Type B pancreatic cell (in vitro differentiated cells): ENCODE measurements at regions not wholly inside any gene's neighbourhood (a gene's known extent, or its start where the extent isn't known, plus 50 kb on each side); places are given as distances from the start of the nearest gene placed in this dataset.

Experiments
- DNase-seq: peaks from one replicate; pipeline ENCODE4 v3.0.0; 2021; ENCODE audit warnings: mixed read lengths; ENCODE audit not compliant: unreplicated experiment; ENCODE audit errors: extremely low spot score
- H3K27ac Mint-ChIP-seq: 2 replicates; pipeline ENCODE4 v1.8.0; 2021; ENCODE audit warnings: mild to moderate bottlenecking, mixed read lengths
- H3K27me3 Mint-ChIP-seq: 2 replicates; pipeline ENCODE4 v1.8.0; 2021; ENCODE audit warnings: mixed read lengths
- H3K36me3 Mint-ChIP-seq: 2 replicates; pipeline ENCODE4 v1.8.0; 2021; ENCODE audit warnings: mixed read lengths
- H3K4me1 Mint-ChIP-seq: one replicate; pipeline ENCODE4 v1.8.0; 2021; ENCODE audit warnings: mixed read lengths; ENCODE audit not compliant: unreplicated experiment
- H3K4me3 Mint-ChIP-seq: 2 replicates; pipeline ENCODE4 v1.8.0; 2021; ENCODE audit warnings: mild to moderate bottlenecking, mixed read lengths
- H3K9me3 Mint-ChIP-seq: 2 replicates; pipeline ENCODE4 v1.8.0; 2021; ENCODE audit warnings: mixed read lengths
- TF ChIP-seq, protein P1 (sequence below): fragments of 200-600 bp; sonication (generic); conservative IDR thresholded peaks from 2 replicates; pipeline ENCODE4 v1.5.0; 2021; ENCODE audit warnings: antibody characterized with exemption, mild to moderate bottlenecking

DNA sequence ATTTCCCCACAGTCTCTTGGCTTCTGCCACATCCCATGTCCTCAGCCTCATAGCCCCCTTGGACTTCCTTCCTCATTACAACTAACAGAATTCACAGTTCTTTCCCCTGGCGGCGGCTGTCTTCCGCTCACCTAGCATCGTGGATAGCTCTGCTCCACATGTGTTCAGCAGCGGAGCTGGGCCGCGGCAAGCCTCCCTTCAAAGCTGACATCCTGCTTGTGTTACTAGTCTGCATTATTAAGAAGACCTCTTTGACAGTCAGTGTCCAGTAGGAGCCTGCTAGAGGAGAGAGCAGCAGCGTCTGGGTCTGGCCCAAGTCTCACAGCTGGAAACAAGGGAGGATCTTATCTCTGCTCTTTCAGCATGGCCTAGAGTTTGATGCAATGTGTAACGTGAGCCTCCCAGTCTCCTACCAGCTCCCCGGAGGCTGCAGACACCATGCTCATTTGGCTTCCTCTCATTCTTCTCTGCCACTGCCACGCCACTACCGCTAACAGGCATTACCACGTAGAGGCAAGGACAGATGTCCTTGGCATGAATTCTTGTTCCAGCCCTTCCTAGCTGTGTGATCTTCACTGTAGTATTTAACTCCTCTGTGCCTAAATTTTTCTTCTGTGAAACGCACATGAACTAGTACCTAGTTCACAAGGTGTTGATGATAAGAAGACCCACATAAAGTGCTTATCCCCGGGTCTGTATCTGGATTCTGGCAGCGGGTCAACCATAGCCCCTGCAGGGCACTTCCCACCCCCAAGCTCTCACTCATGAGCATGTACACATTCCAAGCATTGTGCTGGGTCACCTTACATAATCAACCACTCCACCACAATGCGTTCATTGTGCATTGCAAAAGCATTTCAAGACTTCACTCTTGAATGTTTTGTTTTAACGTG is 107.1 kb upstream of the BACH2 start:
- peak overlapping the region; percentile 20 for H3K4me3 Mint-ChIP-seq
- H3K27me3 Mint-ChIP-seq: peaks cover 15% of the 10 kb centered on the region
- TF ChIP-seq, protein P1, sequence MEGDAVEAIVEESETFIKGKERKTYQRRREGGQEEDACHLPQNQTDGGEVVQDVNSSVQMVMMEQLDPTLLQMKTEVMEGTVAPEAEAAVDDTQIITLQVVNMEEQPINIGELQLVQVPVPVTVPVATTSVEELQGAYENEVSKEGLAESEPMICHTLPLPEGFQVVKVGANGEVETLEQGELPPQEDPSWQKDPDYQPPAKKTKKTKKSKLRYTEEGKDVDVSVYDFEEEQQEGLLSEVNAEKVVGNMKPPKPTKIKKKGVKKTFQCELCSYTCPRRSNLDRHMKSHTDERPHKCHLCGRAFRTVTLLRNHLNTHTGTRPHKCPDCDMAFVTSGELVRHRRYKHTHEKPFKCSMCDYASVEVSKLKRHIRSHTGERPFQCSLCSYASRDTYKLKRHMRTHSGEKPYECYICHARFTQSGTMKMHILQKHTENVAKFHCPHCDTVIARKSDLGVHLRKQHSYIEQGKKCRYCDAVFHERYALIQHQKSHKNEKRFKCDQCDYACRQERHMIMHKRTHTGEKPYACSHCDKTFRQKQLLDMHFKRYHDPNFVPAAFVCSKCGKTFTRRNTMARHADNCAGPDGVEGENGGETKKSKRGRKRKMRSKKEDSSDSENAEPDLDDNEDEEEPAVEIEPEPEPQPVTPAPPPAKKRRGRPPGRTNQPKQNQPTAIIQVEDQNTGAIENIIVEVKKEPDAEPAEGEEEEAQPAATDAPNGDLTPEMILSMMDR: peak; percentile 15
- H3K27ac Mint-ChIP-seq: peak overlapping the region; percentile 67
- peaks cover 18% of the 10 kb centered on the region for H3K4me1 Mint-ChIP-seq
- DNase-seq: no peak
- H3K9me3 Mint-ChIP-seq: no peaks in the 10 kb centered on the region
- no peaks in the 10 kb centered on the region for H3K36me3 Mint-ChIP-seq

DNA sequence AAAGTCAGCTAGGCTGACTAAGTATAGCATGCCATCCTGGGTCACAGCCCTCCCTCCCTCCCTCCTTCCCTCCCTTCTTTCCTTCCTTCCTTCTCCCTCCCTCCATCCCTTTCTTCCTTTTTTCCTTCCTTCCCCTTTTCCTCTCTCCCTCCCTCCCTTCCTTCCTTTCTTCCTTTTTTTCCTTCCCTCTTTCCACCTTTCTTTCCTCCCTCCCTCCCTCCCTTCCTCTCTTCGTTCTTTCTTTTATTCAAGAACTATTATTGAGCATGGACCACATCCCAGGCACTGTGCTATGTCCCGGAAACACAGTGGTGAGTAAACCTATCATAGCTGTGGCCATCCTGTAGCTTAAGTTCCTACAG is 106.2 kb upstream of the BACH2 start:
- Mint-ChIP-seq H3K27ac (no peak overlapping the region), H3K27me3 (peaks cover 19% of the 10 kb centered on the region), H3K36me3 (no peaks in the 10 kb centered on the region), H3K9me3 (no peaks in the 10 kb centered on the region), H3K4me1 (peaks cover 18% of the 10 kb centered on the region), H3K4me3 (no peak overlapping the region)
- TF ChIP-seq, protein P1: no peak
- DNase-seq: no peak

DNA sequence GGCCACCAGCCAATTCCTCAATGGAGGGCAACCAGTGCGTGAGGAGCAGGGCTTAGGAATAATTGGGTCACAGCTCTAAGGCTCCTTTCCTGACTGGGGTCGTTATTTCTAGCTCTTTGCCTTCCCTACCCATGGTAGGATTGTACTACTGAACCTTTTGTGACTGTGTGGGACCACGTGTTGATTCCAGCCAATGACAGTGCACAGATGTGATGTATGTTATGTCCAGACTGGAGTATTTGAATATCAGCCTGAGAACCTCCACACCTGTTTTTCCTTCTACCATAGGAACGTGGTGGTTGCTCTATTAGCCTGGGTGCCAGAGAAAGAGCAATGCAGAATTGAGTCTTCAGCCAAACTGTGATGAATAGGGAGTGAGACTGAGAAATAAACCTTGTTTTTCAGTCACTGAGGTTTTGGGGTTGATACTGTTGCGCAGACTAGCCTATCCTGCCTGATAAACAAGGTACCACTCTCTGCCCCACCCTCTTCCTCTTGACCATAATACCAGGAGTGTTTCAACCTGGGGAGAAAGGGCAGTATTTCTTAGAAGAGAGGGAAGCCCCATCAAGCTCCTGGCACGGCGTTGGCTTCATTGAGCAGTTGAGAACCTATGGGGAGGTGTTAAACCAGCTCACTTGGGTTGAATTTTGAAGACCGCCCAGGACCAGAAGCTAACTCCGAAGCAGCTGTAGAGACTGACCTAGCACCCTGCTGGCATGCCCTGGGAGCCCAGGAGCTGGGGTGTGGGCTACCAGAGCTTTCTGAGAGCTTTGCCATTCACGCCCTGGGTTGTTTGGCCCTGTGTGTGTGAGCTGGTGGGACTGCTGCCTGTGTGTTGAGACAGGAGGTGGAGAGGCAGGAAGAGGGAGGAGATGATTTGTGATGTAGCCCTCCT is 105.5 kb upstream of the BACH2 start:
- peaks cover 24% of the 10 kb centered on the region for H3K27me3 Mint-ChIP-seq

DNA sequence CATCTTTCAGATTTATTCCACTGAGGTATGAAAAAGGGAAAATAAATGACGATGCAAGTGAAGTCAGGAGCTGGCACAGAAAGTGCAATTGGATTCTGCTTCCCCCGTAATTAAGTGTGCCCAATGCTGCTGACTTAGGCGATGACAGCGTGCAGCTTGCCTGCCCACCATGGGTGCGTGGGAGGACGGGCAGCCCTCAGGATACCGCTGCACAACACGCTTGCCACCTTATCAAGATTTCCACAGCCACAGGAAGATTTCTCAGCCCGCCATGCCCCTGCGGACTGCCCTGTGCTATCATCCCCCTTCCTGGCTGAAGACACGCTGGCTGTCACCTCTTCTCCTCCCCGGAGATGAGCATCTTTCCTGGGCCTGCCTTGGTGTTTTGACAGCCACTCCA is 103.3 kb upstream of the BACH2 start:
- Mint-ChIP-seq H3K36me3 (no peaks in the 10 kb centered on the region), H3K9me3 (no peaks in the 10 kb centered on the region), H3K4me1 (peaks cover 28% of the 10 kb centered on the region), H3K27me3 (peaks cover 34% of the 10 kb centered on the region), H3K27ac (no peak overlapping the region), H3K4me3 (no peak overlapping the region)
- no peak for DNase-seq
- TF ChIP-seq, protein P1: no peak

More for the DNA sequence above, 105.5 kb upstream of the BACH2 start:
- no peak for DNase-seq
- H3K36me3 Mint-ChIP-seq: no peaks in the 10 kb centered on the region
- H3K27ac Mint-ChIP-seq: no peak overlapping the region
- no peaks in the 10 kb centered on the region for H3K9me3 Mint-ChIP-seq
- TF ChIP-seq, protein P1: no peak
- peaks cover 24% of the 10 kb centered on the region for H3K4me1 Mint-ChIP-seq
- H3K4me3 Mint-ChIP-seq: no peak overlapping the region

DNA sequence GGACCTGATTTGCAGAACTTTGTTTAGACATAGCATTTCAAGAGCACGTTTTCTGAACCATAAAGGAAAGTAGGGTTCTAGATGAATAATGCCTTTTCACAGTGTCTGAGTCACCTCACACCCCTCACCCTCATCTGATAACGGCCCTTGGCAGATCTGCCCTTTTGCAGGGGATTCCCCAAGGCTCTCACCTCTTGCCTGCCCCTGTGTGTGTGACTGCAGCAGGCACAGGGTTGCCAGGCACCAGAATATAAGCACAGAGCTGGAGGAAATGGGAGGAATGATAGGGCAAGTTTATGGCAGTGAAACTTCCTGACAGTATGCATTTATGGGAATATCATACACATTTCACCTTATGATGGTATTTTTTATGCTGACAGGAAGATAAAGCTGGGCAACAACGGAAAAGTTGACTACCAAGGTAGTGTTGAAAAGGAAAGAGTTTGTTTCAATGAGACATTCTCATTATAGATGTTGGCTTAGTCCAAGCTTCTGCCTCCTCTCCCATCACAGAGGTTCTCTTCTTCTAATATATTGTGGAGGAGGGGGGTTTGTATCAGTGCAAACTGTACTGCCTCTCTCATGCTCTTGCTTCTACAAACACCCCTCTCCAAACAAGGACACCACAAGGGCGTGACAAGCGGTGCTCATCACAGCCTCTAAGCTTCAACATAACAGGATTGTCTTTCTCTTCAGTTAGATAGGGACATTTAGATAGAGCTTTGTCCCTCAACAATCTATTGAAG is 101.5 kb upstream of the BACH2 start:
- Mint-ChIP-seq H3K4me3 (no peak overlapping the region), H3K4me1 (peaks cover 12% of the 10 kb centered on the region), H3K36me3 (no peaks in the 10 kb centered on the region), H3K27ac (peak overlapping the region; percentile 18), H3K27me3 (peaks cover 37% of the 10 kb centered on the region), H3K9me3 (no peaks in the 10 kb centered on the region)
- no peak for DNase-seq
- TF ChIP-seq, protein P1: no peak
